IPS-NIHi7 (cell line): ENCODE measurements at regions not wholly inside any gene's neighbourhood (a gene's known extent, or its start where the extent isn't known, plus 50 kb on each side); places are given as distances from the start of the nearest gene placed in this dataset.

Experiments
- DNase-seq: peaks from one replicate; pipeline ENCODE4 v3.0.0; 2012; ENCODE audit warnings: mixed read lengths; ENCODE audit errors: extremely low spot score

DNA sequence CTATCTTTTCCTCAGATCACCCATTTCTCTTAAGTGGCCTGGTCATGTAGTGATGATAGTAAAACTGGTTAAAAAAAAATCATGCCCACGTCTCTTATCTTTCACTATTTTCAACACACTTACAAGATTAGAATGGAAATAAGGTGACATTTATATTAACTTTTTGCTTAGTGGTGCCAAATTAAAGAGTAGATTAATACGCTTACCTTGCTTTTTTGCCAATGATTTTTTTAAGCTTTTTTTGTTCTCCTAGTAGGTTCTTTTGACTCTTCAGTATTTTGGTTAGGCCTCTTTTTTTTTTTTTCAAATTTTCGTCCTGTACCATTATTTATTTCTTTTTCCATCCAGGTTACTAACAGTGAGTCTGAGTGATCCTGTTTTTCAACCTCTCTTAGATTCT lies 147.9 kb downstream of the PTCSC3 start:
- no peak for DNase-seq

DNA sequence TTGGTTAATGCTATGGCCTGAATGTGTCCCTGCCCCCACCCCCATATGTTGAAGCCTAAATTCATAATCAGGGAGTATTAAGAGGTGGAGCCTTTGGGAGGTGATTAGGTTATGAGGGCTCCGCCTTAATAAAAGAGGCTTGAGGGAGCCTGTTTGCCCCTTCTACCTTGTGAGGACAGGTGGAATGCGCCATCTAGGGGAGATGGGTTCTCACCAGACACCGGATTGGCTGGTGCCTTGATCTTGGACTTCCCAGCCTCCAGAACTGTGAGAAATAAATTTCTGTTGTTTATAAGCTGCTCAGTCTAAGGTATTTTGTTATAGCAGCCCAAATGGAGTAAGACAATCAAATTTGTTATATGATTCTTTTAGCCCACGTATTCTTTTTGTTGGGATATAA lies 148.3 kb downstream of the PTCSC3 start:
- DNase-seq = no peak

DNA sequence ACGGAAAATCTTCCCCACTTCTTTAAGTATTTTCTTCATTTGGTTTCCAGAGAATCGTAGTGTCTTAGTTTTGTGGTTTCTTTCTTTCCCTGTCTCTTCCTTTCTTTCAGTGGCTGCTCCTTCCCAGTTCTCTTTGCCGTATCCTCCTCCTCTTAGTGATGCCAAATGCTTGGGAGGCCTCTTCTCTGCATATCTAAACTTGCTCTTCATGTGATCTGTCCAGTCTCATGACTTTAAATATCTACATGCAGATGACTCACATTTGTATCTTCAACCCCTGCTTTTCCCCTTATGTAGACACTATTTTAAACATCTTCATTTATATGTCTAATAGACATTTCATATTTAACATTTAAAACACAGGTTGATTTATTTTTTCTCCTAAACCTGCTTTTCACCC lies 149.2 kb downstream of the PTCSC3 start:
- DNase-seq = no peak

DNA sequence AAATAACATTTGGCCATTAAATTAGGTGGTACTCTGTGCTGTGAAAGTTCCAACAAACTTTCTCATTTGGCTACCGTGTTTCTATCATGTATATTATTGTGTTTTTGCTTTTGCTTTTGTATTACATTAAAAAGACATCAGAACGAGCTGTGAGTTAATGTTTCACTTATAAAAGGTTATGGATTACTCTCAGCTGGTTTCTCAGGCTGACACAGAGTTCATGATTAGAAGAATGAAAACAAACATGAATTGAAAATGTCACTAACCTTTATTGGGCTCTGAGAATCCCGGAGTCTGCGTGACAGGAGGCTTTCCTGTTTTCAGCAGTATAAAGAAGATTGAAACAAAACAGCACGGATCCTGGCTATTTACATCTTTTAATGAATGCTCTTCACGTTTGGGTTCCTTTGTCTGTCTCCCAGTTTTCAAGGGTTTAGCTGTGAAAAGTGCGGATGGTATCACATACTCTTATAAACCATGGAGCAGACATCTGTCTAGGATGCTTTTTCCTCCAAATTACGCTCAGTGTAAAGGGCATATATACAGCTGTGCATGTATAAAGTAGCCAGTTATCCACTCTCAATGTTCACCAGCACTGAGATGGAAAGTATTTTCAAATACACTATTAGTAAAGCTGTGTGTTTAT lies 153.6 kb downstream of the PTCSC3 start:
- no peak for DNase-seq

DNA sequence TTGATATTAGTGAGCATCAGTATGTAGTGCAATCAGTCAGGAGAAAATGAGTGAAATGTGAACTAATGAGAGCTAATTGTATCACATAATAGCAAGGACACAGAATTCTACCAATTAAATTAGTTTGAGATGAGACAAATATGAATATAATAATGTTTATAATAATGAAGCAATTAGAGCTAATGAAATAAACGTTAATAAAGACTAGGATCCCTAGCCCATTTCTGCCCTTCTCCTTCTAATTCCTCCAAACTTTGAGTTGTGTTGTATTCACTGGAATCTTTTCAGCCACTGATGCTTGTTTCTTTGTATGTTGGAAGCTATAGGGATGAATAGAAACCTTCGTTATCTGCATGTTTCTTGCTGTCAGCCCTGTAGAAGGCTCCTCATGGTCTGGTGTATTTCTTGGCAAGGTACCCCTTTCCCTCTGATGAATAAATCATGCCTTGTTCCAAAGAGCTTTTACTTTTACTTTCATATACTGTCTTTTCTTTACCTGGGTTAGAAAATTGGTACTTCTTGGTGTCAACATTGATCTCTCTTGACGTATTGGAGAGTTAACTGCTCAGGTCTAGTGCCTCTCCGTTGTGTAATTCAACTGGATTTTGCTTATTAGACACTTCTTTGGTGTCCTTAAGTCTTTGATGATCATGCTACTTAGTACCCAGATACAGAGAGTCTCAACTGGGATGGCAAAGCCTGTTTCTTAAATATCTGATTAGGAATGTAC lies 154.8 kb downstream of the PTCSC3 start:
- DNase-seq = no peak

DNA sequence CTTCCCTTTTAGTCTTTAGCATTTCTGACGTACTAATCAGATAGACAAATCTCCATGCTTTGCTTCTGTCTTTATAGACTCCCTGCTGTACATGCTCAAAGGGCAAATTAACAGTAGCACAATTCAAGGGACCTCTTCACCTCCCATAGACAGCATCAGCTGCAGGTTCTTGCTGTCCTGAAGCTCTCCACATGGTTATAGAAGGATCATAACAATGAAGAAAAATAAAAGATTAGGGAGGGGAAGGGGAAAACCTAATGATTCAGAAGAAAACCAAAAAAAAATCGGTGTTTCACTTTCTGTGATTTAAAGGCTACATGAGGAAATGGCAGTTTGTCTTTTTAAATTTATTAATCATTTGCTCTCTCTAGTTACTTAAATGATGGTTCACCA lies 155.5 kb downstream of the PTCSC3 start:
- DNase-seq = no peak

DNA sequence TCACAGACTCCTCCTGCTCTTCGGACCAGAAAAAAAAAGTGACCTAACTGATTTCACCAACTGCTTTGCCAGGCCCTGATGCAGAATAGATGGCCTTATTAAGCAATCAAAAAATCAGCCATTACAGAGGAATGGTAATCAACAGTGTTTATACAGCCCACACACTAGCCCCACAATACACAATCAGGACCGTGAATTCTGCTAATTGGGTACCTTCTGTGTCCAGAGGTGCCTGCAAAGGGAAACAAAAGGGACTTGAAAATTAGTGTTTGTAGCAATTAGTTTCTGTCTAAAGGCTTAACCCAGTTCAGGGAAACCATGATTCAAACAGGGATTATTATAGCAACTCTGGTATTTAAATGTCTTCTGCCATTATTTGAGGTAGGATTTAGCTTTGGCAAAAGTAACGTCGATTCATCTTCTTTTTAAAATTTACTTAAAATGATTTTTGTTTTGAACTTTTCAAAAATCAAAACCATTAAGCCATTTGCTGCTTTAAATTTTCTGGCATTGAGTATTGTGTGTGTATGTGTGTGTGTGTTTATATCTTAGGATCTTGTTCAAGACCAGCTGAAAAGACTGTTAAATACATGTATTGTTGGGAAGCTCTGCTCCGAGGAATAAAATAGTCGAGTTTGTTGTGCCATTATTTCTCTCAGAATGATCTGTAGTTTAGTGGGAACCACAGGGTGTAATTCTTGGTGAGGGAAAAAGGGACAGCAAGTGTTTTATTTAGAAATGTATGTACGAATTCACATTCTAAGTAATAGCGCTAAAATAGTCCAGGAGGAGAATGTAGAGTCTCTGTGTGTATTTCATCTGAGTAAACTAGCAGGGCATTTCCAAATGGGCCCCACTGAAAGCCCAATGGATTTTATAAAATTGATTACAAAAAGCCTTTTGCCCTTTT lies 156.1 kb downstream of the PTCSC3 start:
- no peak for DNase-seq

DNA sequence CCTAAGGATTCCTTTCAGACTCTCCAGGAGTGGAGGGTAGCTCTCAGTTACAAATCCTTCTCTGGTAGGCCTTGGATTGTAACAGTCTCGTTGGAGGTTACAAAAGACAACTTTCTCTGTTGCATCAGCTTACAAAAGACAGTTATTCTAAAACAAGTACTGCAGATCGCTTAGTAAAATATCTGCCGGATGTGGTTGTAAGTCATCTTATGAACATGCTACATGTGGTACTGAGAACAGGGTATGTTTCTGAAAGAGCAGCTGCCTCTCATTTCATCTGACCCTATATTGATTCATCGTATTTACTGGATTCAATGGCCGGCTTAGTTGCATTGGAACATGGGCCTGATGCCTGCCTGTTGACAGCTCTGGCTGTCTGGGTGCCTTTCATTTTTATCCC lies 157.4 kb downstream of the PTCSC3 start:
- DNase-seq = no peak

DNA sequence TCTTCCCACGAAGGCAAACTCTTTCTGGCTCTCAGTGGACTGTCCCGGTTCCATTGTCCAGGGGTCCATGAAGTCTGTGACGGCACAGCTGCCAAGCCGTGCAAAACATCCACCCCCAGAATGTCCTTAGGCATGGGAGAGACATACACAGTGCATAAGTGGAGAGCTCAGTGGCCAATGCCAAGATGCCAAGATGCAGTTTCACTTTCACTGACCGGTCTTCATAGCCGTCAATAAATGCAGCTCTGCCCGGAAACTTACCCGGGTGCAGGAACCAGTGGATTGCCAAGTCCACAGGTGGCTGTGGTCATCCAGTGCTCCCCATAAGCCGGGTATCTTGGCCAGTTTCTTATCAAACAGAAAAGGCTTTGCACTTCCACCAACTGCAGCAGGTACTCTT lies 162.3 kb downstream of the PTCSC3 start:
- no peak for DNase-seq

DNA sequence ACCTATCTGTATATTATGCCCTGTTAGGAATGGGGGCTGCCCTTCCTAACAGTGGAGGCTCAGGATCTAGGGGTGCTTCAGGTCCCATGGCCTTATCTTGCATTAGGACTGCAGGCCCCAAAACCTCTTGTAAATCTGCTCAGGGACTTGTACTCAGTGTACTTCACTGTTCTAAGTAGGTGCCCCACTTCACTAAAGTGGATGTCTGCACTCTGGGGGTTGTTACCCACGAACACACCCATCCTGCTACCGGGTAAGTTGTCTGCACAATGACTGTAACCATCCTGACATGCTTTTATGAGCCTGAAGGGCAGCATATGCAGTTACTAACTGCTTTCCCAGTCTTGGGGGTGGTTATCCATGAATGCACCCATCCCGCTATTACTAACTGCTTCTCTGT lies 163.0 kb downstream of the PTCSC3 start:
- no peak for DNase-seq

DNA sequence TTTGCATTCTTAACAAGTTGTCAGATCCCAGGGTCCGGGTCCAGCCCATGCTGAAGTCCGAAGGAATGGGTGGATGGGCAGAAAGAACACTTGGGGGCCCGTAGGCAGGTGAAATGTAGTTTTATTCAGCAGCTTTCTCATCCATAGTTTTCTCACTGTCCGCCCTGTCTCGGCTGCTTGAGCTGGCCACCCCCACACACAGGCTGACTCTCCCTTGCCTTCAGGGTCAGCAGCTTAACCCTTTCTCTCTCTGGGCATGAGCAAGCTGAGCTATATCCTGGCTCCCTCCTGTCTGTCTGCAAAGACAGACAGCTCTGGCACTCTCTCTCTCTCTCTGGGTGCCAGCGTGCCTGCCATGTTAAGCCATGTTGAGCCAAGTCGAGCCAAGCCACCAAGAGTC lies 163.9 kb downstream of the PTCSC3 start:
- no peak for DNase-seq

DNA sequence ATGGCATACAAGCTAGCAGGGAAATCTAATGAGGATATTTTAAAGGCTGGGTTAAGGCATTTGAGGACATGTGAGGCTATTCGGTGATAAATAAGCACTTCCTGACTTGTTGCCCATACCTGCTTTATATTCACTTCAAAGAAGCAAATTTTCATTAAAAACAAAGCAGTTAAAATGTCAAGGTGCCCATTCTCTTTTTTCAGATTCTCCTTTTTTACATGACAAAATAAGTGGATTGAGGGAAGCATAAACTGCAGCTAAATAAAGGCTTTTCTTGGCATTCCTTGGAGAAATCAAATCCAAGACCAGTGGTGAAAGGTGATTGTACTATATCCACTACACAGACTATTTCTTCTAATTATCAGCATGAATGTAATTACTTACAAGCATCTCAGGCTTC lies 166.9 kb downstream of the PTCSC3 start:
- no peak for DNase-seq

DNA sequence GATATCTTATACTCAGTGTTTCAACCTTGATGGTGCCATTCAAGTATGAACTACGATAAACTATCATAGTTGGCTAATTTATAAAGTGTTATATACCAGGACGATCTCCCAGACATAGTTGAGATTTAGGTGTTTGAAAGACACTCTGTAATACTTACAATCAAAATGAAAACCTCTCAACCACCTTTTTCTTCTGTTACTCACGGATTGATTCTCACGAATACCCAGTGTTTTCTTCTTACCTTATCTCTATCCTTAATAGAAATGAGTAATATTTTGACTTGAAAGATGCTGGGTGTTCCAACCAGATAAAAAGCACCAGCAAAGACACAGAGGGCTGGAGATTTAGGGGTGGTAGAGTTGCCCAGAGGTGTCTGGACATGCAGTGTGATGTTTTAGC lies 169.9 kb downstream of the PTCSC3 start:
- no peak for DNase-seq

DNA sequence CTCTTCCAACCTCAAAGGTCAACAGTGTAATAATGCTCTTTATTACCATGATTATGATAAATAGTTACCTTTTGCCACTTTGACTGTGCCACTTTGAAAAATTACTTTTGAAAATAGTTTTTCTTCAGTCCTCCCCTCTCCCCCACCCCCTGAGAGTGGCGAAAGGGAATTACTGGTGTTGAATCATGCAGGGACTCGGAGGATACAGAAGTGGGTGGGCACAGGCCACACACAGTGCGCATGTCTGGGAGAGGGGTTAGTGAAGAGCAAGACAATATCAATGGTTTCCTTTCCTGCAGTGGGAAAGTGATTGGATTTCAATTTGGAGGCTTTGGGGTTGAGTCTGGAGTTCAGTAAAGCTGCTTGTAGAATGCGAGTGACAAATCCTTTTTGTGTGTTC lies 170.9 kb downstream of the PTCSC3 start:
- DNase-seq = no peak

DNA sequence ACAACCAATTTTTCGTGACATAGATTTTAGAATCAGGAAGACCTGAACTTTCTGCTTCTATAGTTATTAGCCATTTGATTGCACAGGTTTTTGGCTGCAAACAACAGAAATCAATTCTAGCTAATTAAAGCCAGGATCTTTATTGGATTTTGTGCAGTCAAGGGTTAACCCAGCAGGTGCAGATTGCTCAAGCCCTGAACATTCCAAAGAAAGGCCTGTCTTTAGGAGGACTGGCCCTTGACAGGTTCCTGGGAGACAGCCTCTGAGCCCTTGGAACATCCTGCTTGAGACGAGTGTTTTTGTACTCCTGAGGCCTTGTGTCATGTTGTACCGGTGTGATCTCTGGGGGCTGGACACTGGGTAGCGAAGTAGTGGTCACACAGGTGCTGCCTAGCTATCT lies 174.6 kb downstream of the PTCSC3 start:
- no peak for DNase-seq

DNA sequence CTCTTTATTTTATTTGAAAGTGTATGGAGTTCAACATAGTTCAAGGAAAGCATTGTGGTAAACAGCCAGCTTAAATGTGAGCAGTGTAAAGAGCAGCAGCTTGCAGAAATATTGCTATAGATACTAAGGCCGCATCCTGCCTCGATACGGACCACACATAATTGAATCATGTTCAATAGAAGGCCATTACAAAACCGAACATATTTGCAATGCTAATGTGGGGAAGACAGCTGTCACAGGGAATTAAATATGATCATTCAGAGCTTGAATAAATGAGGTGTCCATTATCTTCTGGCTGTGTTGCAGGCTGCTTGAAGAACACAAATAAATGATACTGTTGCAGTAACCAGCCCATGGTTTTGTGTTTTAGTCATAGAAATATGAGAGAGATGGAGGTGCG lies 173.2 kb downstream of the BRMS1L start:
- DNase-seq = no peak

DNA sequence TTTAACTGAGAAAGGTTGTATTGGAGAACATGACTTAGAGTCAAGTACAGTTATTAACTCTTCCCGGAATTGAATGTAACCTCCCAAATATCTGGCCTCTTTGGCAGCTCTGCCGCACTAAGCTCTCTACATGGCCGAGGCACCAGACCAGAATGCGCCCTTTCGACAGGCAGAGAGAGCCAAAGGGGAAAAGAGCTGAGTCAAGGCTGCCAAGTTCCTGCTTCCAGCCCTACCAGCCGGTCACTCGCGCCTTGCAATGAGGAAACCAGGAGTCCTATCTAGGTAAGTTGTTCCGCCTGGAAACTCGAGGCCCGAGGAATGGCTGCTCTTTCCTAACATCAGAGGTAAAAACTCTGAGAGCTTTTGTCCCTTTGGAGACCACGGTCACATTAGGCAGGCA lies 172.2 kb downstream of the BRMS1L start:
- no peak for DNase-seq

DNA sequence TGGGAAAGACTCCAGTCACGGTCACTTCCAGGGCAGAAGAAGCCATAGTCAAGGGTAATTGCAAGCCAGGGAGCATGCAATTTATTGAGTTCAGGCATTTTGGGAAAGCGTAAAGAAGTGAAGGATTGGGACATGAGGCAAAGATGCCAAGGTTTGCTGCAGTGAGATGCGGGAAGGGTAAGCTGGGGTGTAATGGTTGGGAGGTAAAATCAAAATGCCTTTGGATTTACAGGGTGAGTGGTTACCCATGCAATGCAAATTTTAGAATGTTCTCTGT lies 167.5 kb downstream of the BRMS1L start:
- no peak for DNase-seq

DNA sequence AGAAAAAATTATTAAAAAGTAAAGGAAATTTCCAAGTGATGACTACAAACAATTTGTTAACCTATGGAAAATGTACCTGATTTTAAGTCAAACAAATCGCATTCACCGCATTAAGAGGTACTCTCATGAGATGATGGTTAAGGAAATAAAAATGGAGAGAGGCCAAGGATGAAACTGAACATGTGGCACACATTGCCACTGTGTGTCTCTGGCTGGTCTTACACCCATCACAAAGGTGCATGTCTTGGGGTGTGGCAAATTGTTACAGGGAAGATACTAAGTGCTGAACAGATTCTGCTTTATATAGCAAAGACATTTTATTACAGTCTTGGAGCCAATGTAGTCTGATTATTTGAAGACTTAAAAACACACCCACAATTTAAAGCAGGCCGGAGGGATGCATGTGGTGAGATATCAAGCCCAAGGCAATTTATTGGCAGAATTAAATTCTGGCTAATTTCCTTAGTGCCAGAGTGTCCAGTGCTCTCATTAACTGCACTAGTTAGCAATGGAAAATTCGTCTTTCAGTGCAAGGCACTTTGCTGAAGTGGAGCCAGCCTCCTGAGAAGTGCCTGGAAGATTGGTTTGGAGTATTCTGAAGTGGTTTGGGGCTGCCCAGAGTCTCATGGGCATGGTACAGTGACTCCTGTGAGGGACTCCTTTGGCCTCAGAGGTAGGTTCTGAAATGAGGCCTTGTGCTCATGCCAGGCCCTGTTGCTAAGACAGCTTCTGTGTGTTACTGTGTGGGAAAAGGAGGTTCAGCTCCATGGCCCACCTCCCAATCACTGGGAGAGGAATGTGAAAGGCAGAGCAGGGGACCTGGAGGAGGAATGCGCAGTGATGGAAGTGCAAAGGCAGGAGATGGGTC lies 166.9 kb downstream of the BRMS1L start:
- DNase-seq = no peak

DNA sequence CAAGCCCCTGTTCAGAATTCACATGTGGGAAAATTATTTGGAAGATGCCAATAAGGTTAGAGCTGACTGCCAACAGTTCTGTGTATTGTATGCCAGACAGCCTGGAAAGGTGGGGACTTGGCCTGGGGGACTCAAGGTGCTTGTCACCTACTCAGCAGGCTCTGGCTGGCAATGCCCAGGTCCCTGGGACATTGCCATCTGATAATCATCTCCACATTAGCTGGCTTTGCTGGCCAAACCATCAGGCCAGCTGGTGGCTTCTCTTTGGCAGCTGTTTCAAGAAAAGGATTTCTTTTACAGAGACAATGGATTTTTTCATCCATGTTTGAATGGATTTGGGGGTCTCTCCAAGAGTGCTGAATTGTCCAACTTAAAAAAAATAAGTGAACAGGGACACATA lies 165.2 kb downstream of the BRMS1L start:
- DNase-seq = no peak

DNA sequence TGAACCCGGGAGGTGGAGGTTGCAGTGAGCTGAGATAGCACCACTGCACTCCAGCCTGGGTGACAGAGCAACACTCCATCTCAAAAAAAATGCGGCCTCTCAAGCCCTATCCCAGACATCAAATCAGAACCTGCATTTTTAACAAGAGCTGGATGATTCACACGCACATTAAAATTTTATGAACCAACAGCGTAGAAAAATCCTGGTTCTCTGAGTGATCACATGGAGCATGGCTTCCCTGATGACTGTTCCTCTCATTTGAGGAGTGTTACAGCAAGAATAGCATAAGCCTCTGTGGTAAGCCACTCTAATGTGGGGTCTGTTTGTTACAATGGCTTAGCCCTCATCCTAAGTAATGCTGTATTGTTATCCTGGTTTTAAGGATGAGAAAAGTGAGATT lies 163.6 kb downstream of the BRMS1L start:
- DNase-seq = no peak
